ENCODE measurements at regions not wholly inside any gene's neighbourhood (a gene's known extent, or its start where the extent isn't known, plus 50 kb on each side); places are given as distances from the start of the nearest gene placed in this dataset.

GRCh38 chr9:28318515-28318914 lies 745.2 kb upstream of the C9orf72 start:
- no peak for DNase-seq (ENCODE audit: low read depth in 2 of 2)

DNA sequence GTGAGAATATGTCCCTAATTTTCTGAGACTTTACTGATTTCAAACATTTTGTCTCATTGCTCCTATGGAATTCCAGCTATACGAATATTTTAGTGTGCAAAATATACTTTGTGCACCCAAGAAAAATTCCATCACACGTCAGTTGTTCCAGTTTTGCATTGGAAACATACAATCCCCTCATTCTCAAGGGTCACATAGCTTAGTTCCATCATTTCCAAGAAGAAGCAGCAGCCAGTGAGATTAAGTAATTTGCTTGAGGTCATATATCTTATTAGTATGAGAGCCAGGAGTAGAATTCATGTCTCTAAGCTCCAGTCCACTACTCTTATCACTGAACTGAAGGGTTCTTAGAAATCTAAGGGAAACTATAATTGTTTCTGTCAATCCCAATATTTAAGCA lies 746.7 kb upstream of the C9orf72 start:
- no peak for DNase-seq (ENCODE audit: low read depth in 2 of 2)

DNA sequence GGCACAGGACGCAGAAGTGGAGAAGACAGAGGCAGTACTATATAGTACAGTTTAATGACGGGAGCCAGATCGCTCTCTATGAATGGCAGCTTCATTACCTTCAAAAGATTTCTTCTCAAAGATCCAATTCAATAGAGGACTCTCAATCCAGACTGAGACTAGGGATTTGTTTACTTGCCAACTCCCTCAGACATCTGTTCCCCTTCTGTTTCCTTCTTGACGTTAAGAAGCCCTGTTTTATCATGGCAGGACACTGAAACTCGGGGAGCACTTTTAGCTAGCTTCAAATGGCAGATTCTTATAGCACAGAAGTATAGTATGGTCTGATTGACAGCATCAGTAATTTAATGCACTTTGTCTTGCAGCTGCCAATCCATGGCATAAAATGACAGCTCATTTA lies 747.3 kb upstream of the C9orf72 start:
- DNase-seq (ENCODE audit: low read depth in 2 of 2) = no peak

GRCh38 chr9:28329323-28329722 lies 756.0 kb upstream of the C9orf72 start:
- no peak for DNase-seq (ENCODE audit: low read depth in 2 of 2)

- no peak for DNase-seq (ENCODE audit: low read depth in 2 of 2)
Observed at GRCh38 chr9:28332648-28333047, 759.4 kb upstream of the C9orf72 start.

DNA sequence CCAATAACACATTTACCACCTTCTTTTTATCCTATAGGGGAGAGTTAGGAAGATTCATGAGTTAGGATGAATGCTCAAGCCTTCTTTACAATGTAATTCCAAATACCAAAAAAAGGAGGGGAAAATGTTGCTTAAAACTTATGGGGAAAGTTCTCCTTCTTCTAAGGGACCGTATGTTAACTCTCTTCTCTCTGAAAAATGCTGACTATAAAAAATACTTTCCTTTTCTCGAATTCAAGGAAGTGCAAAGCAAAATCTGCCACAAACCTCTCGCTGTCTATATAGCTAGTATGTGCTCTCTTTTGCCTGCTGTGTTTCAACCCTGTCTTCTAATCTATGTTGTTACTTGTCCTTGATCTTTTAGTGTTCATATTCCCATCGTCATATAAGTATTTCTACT lies 768.6 kb upstream of the C9orf72 start:
- DNase-seq (ENCODE audit: low read depth in 2 of 2) = no peak

DNA sequence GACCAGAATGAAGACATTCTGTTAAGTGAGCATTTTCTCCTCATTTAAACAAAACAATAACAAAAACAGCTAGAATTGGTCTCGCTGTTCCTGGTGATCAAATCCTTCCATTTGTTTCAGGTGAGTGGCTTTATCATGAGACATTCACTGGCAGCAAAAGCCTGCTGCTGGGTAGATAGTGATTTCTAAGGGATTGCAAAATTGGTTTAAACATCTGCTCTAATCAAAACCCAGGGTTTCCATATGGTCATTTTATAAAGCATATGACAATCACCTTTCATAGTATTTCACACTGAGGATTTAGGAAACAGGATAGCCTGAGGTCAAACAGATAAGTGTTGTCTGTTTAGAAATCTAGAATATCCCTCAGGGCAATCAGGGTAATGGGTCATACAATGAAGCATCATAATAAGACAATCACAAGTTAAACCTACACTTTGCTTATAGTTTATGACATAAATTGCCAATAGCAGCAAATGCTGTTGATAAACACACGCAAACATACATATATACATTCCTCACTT lies 769.6 kb upstream of the C9orf72 start:
- DNase-seq (ENCODE audit: low read depth in 2 of 2) = no peak

DNA sequence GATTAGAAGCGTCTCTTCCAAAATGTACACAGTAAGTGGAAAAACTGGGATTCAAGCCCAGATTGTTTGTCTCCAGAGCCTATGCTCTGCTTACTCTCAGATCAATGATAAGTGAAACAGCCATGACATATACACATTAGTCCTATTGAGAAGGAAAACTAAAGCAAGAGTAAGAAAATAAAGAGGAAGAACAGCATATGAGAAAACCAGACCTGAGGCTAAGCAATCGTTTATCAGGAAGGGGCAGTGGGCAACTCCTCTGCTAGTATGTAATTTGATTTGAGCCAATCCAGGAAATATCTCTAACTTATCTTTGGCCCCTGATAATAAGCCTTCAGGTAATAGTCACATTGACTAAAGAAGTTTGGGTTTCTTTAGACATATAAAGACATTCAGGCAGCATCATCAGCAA lies 789.9 kb upstream of the C9orf72 start:
- no peak for DNase-seq (ENCODE audit: low read depth in 2 of 2)

- no peak for DNase-seq (ENCODE audit: low read depth in 2 of 2)
Observed at GRCh38 chr9:28365020-28365640, 791.8 kb upstream of the C9orf72 start.

GRCh38 chr9:28365728-28366127 lies 792.4 kb upstream of the C9orf72 start:
- DNase-seq (ENCODE audit: low read depth in 2 of 2) = no peak

DNA sequence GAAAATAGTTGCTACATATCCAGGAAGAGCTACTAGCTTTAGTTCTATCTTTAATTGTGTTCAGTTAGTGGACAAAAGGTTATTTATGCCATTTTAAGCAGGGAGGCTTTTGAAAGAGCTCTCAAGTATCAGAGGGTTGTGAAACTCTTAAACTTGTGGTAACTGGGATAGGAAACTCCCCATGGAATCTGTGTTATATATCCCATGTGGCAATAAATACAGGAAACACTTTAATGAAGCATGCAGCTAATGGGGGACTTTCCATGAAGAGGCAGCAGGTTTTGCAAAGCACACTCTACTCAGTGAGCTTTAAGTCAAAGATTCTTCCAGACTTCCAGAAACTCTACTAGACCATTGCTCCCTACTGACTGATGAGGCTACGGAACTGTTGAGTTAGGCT lies 805.0 kb upstream of the C9orf72 start:
- no peak for DNase-seq (ENCODE audit: low read depth in 2 of 2)

DNA sequence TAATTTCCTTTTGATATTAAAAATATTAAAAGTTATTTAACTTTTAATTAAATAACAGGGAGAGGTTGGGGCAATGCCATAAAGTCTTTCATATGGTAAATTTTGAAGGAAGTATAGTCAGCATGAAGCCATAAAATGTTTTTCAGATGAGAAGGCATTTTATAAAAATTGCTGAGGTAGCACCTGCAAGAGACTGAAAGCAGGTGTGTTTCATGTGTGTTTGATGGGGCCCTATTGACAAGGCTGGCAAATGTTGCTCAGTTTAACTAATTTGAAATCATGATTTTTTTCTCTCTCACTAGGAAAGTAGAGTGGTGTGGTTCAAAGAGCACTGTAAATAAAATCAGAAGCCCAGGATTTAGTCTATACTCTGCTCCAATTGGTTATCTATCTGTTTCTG lies 805.8 kb upstream of the C9orf72 start:
- no peak for DNase-seq (ENCODE audit: low read depth in 2 of 2)

GRCh38 chr9:28389411-28389810 lies 816.1 kb upstream of the C9orf72 start:
- no peak for DNase-seq (ENCODE audit: low read depth in 2 of 2)

DNA sequence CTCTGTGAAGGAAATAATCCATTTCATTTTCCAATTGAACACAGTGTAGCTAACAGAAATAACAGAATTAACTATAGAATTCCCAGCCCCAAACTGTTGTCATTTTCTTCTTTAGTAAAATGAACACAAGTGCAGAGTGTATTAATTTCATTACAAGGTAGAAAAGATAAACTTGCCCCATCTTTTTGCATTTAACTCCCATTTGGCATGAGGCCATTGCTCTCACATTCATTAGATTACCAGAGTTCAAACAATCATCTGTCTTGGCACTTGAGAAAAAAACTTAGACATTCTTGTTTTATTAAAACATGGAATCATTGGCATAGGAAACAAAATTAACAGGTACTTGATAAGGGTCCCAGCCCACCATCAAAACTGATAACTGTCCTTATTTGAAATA lies 821.5 kb upstream of the C9orf72 start:
- no peak for DNase-seq (ENCODE audit: low read depth in 2 of 2)

GRCh38 chr9:28396058-28396457 lies 822.8 kb upstream of the C9orf72 start:
- DNase-seq (ENCODE audit: low read depth in 2 of 2) = no peak

DNA sequence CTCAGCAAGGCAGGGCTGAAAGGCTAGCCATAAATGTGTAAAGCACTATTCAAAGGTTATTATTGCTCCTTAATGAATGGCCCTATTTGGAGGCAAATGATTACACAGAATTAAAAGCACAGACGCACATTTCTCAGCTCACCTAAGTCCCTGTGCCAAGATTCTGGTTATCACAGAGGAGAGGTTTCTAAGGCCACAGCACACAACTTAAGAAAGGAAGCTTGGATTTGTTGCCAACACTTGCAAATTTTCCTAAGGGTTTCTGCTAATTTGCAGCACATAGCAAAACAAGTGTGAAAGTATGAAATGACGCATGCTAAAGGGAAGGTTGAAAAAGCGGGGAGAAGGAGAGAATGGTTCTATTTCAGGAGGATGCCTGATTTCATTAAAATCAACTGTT lies 834.1 kb upstream of the C9orf72 start:
- no peak for DNase-seq (ENCODE audit: low read depth in 2 of 2)

DNA sequence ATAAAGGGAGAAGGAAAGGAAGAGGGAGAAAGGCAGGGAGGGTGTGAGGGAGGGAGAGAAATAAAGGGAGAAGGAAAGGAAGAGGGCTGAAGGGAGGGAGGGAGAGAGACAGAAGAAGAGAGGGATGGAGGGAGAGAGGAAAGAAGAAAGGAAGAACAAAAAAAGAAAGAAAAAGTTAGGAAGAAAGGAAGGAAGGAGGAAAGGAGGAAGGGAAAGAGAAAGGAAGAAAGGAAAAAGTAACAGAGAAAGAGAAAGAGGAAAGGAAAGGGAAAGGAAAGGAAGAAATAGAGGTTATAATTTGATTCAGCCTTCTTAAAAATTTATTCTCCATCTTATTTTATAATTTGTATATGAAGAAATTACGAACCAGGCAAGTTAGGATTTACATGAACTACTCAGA lies 836.6 kb upstream of the C9orf72 start:
- no peak for DNase-seq (ENCODE audit: low read depth in 2 of 2)

DNA sequence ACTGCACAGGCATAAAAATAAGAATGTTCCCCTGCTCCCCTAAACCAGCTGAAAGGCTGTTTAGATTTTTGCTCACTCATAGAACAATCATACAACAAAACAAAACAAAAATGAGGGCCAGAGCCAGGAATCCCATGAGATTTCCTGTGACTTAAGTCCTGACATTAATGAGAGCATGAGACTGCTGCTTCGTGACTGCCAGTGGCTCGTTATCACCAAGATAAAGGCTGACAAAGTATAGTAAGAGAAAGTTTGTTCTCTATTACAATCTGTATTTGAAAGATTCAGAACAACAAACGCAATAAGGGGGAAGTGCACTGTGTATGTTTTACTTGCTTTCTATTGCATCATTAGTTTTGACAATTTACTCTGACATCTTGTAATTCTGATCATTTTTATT lies 837.1 kb upstream of the C9orf72 start:
- no peak for DNase-seq (ENCODE audit: low read depth in 2 of 2)

DNA sequence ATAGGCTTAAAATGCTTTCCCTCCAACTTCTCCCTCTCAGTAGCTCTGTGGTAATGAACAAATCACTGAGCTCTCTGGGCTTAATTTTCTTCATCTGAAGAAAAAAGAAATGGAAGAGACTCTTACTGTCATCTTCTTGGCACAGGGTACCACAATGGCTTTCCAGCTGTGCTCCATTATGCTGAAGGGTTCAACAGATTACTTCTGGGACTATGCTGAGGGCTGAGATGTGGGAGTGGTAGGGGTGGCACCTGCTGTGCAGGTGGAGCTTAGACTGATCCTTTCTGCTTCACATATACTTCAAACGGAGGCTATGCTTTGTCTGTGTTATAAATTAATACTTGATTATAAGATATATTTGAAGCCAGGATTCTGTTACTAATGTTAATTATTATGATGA lies 840.2 kb upstream of the C9orf72 start:
- no peak for DNase-seq (ENCODE audit: low read depth in 2 of 2)

DNA sequence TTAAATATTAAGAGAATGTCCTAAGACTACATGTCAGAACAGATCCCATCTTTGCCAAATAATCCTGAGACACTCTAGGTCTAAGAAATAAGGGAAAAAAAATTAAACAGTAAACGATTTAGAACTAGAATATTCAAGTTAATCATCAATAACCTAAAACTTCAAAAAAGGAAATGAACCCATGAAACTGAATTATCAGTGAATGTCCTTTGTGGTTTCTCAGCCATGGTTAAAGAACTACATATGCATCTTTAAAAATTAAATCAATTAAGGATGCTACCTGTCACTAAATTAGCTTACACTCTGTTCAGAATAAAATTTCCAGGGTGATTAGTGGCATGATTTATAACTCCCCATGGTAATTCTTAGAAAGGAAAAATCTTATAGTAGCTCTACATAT lies 850.0 kb upstream of the C9orf72 start:
- no peak for DNase-seq (ENCODE audit: low read depth in 2 of 2)

GRCh38 chr9:28435456-28435855 lies 862.2 kb upstream of the C9orf72 start:
- no peak for DNase-seq (ENCODE audit: low read depth in 2 of 2)

DNA sequence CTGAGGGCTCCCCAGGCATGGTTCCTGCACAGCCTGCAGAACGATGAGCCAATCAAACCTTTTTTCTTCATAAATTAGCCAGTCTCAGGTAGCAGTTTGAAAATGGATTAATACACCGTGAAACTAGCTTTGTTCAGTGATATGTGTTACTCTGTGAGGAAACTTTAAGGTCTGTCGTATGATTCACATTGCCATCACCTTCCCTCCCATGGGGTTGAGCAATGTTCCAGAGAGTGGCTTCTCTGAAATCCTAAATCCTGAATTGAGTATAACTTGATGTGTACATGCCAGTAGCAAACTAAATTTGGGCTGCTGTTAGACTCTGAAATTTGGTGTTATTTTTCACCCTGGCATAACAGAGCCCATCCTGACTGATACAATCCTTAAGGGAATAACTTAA lies 866.4 kb upstream of the C9orf72 start:
- DNase-seq (ENCODE audit: low read depth in 2 of 2) = no peak

DNA sequence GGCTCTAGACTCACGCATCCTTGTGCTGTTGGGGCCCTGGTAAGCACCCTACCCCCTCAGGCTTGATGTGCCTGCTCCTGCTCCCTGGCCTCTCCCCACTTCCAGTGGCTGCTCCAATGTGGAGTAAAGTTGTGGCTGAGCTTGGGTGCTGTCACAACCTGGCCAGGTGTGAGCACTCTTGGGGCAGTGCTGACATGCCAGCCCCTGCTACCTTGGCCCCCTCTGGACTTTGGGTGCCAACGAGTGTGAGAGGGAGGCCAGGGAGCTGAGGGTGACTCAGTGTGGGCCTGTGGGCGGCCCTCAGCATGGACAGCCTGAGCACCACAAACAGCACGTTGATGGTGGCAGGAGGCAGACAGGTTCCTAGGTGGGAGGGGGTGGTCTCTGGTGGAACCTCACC lies 870.2 kb upstream of the C9orf72 start:
- no peak for DNase-seq (ENCODE audit: low read depth in 2 of 2)

DNA sequence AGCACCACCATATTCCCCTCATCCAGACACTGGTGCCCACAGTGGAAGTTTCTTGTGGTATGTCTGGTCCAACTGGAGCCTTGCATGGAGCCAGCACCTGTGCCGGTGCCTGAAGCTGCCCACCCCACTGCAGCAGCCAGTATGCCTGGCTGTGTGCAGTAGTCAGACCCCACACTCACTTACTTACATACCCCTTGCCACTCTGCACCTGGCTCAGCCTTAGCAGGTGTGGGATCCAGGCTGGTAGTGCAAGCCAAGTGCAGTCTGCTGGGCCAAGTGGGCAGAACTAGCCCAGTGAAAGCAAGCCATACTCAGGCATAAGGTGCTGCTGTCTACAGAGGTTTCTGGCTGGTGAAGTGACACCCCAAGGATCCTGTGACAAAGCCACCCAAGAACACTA lies 871.4 kb upstream of the C9orf72 start:
- no peak for DNase-seq (ENCODE audit: low read depth in 2 of 2)
